ENCODE measurements at regions not wholly inside any gene's neighbourhood (a gene's known extent, or its start where the extent isn't known, plus 50 kb on each side); places are given as distances from the start of the nearest gene placed in this dataset.

DNA sequence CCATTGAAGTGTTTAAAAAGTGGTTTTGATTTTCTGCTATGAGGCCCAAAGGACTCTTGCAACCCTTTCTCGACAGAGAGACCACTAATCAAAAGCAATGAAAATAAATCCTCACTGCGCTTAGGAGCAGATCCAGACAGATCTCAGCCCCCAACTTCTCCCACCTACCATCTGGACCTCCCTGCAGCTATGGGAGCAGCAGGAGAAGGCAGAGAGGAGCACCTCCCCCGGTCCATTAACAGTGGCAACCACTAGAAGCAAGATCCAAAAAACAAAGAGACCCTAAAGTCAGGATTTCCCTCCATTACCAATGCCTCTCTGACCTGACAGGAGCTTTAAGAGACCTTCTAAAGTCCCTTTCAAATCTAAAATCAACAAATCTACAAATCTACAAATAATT lies 99.0 kb upstream of the LSM8 start:
- DNase-seq: no peak

DNA sequence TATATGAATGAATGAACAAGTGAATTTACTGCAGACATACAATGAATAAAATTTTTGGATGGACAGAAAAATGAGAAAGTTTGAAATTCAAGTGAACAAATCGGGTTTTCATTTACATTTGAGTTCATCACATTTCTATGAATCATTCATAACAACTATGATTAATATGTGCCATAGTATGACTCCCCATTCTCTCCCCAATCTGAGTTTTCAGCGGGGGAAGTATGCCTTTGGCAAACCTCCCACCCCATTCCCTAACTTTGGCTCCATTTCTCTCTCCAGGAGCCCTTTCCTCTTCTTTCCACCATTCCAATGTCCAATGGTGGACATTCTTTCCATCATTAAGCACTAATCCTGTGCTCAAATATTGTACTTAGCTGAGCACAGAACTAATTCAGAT lies 96.8 kb upstream of the LSM8 start:
- DNase-seq: no peak

DNA sequence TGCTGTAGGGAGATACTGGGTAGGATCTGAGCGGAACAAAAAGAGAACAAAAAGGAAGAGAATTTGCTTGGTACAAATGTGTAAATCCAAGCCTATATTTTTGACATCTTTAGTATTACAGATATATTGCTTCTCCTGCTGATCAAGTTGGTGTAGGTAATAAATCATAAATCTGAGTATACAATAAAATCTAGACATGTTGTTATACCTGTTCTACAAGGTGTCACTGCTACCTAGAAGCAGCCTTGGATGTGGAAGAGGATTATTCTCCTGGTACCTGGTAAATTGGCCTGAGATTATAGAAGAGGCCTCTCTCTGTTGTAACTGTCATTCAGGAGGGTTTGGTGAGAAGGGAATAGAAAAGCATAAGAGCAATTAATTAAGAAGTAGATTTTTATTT lies 89.9 kb upstream of the LSM8 start:
- no peak for DNase-seq

DNA sequence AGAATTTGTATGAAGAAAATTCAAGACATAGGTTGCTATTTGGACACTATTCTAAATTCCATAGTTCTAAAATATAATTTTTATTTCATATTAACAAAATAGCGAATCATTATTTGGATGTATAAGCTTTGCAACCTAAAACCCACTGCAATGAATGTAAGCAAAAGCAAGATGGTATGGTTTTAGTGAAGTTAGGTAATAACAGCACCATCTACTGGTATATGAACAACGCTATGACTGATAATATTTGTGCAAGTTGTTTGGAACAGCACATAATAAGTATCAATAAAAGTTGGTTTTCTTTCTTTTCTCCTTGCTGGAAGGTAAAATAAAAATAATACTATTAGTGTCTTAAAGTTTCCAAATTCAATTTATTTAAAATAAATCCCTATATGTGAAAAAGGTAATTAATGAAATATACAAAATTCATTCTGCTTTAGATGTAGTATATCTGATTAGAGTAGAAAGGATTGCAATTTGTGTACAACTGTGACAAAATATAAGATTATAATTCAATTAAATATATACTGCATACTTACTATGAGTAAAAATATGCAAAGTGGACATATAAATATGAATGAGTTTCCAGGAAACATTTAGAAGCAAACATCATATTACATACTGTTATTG lies 79.0 kb upstream of the LSM8 start:
- DNase-seq: no peak

DNA sequence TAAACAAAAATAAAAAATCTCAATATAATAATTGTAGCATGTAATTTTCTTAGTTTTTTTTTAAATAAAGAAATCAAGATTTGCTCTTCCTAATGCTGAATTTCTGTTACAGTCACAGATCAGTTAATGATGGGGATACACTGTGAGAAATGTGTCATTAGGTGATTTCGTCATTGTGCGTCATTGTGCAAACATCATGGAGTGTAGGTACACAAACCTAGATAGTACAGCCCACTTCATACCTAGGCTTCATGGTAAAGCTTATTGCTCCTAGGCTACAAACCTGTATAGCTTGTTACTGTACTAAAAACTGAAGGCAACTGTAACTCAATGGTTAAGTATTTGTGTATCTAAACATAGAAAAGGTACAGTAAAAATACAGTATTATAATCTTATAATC lies 74.4 kb upstream of the LSM8 start:
- DNase-seq: no peak

DNA sequence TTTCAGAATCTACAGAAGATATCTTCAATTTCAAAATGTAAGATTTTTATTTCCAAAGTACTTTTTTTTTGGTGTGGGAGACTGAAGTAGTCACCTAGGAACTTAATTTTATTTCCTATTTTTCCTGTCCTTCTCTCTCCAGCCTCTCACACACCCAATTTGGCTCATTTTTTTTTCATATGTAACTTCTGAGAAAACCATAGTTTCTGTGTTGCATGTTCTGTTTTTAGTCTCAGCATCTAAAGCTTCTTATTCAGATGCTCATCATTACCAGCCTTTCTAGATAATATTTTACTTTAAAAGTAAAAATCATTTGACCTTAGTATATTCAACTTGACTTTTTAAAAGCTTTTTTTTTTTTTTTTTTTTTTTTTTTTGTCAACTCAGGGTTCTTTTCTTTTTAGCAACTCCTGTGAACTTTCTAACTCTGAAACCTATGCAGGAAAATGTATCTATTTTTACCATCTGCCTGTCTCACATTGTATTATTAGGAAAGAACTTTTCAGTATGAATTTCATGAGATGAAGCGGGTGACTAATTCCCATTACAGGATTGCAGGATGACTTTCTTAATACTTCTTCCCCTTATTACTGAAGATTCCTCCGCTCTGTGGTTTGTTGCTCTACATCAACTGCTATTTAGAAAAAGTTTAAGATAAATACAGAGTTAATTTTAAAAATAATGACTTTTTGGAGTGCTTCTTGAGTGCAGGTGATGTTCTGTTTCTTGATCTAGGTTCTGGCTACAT lies 73.6 kb upstream of the LSM8 start:
- DNase-seq: no peak

DNA sequence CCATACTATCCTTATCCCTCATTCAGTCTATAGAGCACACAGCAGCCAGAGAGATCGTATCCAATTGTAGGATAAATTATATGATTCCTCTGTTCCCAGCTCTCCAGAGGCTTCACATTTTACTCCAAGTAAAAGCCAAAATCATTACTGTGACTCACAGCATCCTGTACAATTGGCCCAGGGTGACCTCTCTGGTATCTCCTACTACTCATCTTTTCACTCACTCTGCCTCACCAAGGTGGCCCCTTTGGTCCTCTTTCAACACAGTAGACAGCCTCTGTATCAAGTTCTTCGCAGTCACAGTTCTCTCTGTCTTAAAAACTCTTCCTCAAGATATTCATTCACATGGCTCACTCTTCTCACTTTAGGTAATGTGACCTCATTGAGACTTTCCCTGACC lies 72.6 kb upstream of the LSM8 start:
- DNase-seq: no peak

DNA sequence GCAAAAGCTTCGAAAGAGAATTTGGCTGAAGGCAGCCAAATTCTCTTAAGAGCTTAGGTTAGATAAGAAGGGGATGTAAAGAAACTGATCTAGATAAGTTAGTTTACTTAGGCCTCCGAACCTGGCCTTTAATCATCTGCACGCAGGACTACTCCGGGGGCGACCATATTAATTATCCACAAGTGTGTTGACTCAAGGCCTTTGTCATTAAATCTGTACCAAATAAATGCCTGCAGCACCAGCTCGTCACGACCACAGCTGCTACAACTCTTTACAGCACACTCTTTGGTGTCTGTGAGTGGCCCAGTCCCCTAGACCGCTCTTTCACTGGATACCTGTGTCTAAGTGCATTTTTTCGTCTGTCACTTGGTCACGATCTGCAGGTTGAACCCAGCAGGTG lies 69.8 kb upstream of the LSM8 start:
- DNase-seq: no peak

DNA sequence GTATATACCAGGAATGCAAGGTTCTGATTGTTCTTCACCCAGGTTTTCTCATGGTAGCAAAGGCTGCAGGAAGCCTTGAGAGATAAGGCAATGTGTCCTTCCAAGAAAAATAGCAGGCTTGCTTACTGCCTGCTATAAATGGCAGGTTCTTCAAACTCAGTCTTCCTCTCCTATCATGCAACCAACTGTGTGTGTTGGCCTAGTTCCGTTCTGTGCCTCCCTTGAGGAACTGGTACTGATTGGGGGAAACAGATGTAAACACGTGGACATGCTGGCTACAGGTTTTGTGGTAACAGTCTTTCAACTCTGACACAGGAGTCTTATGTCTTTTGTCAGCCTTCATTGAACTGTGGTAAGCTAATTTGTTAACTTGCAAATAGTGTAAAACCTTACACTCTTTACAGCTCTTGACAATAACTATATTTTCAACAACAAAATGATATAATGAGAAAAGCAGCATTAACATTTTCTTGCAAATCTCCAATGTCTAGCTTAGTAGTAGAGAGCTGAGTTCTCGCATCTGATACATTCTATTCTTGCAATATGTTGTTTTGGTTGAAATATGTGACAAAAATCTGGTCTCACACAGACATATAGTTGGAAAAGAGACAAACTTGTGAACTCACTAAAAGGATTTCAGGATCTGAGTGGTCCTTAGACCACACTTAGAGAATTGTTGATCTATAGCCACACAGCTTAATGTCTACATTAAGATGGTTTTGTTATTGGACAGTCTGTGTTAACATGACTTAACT lies 54.7 kb upstream of the LSM8 start:
- DNase-seq: no peak

DNA sequence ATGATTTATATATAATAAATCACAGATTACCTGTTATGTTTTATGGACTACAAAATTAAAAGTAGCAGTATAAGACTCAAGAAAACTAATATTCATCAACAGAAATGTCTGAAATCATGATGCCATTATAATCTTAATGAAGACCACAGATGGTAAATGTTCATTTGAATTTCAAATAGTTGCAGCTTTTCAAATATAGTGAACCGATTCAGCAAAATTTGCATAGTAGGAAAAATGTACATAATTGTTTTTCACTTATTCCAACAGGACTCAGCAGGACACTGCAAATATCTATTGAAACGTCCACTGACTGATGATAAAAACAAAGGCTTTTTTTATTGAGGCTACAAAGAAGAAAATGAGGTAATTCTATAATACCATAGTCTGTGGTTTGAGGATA lies 51.2 kb upstream of the LSM8 start:
- DNase-seq: no peak
